Mesenteric fat pad (tissue), 1 donor: ENCODE measurements at regions not wholly inside any gene's neighbourhood (a gene's known extent, or its start where the extent isn't known, plus 50 kb on each side); places are given as distances from the start of the nearest gene placed in this dataset.

Experiments used
- DNase-seq: peaks from one replicate; pipeline ENCODE4 v3.0.0-alpha.2; 2020; ENCODE audit warnings: low spot score
- donor health status: DM: yes; HTN: yes; CAD: no.

DNA sequence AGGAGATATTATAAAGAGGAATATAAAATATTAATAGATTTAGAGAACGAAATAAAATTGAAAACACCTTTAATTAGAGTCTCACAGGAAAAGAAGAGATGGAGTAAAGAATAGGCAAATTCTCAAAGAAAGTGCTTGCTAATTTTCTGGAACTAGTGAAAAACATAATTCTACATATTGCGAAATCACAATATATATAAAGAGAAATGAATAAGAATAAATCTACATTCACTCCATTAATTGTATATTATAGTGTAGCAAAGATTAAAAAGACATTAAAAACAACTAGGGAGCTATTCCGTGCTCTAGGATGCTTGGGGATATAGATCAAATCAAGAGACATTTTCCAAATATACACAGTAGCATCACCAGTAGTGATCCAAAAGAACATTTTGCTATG lies 685.2 kb upstream of the NCAM2 start:
- DNase-seq: no peak

GRCh38 chr21:20315042-20315441 lies 683.2 kb upstream of the NCAM2 start:
- DNase-seq: no peak

DNA sequence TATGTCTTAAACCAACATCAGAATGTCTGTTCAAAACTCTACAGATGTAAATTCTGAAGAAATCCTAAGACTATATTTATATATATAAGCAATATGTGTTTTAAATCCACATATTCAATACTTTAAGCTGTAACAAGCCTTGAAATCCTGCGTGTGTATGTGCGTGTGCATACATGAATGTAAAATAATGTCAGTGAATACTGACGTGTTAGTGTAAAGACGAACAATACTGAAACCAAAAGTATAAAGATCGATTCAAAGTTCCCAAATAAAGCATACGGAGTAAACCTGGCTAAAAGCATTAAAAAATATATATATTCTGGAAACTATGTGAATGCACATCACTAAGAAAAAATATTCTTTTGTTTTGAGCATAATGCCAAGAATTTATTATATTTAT lies 668.6 kb upstream of the NCAM2 start:
- DNase-seq: no peak

DNA sequence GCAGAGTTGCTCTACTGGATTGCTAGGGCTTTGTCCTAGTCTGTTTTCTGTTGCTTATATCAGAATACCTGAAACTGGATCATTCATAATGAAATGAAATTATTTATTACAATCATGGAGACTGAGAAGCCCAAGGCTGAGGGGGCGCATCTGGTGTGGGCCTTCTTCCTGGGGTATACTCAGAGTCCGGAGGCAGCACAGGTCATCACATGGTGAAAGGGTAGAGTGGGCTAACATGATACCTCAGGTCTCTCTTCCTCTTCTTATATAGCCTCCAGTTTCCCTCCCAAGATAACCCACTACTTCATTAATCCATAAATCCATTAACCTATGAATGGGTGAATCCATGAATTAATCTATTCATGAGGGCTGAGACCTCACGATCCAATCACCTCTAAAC lies 667.6 kb upstream of the NCAM2 start:
- no peak for DNase-seq

DNA sequence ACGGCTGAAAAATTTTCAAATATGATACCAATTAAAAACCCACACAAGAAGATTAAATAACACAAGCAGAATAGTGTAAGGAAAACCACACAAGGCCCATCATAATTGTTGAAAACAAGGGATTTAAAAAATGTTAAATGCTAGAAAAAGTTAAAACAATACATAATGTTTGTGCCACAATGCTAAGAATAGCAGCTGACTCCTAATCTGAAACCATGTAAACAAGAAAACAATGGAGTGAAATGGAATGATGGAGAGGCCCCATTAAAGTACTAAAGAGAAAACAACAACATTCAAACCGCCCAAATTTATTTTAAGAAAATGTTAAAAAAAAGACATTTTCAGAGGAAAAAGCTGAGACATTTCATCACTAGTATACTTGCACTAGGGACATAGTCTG lies 663.6 kb upstream of the NCAM2 start:
- no peak for DNase-seq

- no peak for DNase-seq
Observed at GRCh38 chr21:20341431-20341830, 656.8 kb upstream of the NCAM2 start.

- no peak for DNase-seq
Observed at GRCh38 chr21:20343186-20343585, 655.0 kb upstream of the NCAM2 start.

GRCh38 chr21:20351138-20351537 lies 647.1 kb upstream of the NCAM2 start:
- DNase-seq: no peak

- DNase-seq: no peak
Observed at GRCh38 chr21:20353351-20353750, 644.9 kb upstream of the NCAM2 start.

- no peak for DNase-seq
Observed at GRCh38 chr21:20373031-20373430, 625.2 kb upstream of the NCAM2 start.

GRCh38 chr21:20377250-20377649 lies 621.0 kb upstream of the NCAM2 start:
- DNase-seq: no peak

GRCh38 chr21:20388400-20388799 lies 609.8 kb upstream of the NCAM2 start:
- DNase-seq: no peak

GRCh38 chr21:20396798-20397197 lies 601.4 kb upstream of the NCAM2 start:
- DNase-seq: no peak

GRCh38 chr21:20404915-20405314 lies 593.3 kb upstream of the NCAM2 start:
- DNase-seq: no peak

DNA sequence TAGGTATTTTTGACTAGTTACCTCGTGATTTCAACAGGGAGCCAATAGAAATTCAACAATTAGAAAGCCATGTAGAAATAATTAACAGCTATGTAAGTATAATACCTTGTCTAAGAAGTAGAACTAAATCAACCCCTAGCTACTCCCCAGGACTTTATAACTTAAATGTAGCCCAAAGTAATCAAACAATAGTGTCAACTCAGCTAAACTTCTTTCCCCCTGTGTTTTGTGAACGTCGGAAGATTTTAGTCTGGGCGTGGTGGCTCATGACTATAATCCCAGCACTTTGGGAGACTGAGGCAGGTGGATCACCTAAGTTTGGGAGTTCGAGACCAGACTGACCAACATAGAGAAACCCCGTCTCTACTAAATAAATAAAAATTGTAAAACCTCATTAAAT lies 579.9 kb upstream of the NCAM2 start:
- no peak for DNase-seq

GRCh38 chr21:20419772-20420171 lies 578.4 kb upstream of the NCAM2 start:
- no peak for DNase-seq

DNA sequence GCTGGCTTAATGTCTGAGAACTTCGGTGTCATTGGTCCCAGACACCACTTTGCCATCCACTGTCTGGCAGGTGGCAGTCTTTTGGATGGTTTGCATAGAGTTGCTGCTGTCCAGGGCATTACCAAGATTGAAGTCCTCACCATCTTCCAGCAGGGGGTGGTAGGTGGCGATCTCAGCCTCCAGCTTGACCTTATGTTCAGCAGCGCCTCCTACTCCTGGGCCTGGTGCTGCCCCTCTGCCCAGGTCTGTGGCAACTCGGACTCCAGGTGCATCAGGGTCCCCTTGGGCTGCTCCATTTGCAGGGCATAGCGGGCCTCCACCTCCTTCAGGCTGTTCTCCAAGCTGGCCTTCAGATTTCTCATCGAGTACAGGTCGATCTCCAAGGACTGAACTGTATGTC lies 573.3 kb upstream of the NCAM2 start:
- no peak for DNase-seq

DNA sequence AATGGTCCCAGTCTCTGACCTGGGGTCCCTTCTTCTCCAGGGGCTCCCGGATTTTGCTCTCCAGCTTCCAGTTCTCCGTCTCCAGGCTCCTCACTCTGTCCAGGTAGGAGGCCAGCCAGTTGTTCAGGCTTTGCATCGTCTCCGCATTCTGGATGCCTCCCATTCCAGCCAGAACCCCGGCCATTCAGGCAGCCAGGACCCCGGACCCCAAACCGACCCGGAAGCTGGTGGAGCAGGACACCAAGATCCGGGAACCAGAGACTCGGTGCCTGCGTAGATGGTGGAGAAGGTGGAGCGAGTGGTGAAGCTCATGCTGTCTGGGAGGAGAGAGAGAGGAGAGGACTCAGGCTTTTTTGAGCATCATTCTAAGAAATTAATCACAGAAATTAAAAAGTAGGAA lies 572.4 kb upstream of the NCAM2 start:
- no peak for DNase-seq

DNA sequence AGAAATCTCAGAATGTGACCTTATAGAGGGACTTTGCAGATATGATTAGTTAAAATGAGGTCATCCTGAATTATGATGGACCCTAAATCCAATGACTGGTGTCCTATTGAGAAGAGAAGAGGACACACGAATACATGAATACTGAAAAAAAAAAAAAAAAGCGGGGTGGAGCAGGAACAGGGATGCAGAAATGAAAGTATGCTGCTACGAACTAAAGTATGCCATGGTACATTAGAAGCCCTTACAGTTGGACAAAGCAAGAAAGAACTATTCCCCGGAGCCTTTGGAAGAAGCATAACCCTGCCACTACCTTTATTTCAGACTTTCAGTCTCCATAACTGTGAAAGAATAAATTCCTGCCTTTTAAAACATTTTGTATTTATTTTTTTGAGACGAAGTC lies 557.9 kb upstream of the NCAM2 start:
- DNase-seq: no peak

- no peak for DNase-seq
Observed at GRCh38 chr21:20443558-20444155, 554.6 kb upstream of the NCAM2 start.

GRCh38 chr21:20445971-20446370 lies 552.2 kb upstream of the NCAM2 start:
- DNase-seq: no peak

DNA sequence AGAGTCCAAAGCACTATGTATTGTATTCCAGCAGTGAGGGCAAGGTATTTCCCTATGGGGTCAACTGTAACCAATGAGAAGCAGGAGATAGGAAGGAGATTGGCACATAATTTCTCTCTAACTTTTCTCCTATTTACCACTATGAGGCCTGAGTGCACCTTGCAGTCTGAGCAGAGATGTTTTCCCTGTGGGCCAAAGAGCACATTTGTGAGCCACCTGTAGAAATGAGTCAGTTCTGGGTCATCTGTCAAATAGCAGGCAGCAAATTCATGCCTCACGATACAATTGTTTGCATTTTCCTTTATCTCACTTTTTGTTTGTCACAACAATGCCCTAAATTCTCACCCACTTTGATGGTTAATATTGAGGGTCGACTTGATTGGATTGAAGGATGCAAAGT lies 547.2 kb upstream of the NCAM2 start:
- DNase-seq: no peak

DNA sequence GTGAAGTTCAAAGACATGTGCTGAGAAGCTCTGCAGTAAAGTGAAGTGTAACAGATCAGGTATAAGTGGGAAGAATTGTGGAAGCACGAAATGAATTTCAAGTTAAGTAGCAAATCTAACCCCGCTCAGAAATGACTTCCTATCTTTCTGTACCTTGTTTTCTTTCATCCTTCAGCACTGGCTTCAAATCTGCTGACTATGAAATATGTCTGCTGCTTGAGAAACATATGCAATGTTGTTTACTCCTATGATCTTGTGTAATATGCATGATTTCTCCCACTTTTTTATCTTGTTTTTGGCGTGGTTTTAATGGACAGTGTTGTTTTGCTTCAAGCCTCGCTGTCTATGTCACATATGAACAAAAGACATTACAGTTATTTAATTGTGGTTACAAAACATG lies 545.3 kb upstream of the NCAM2 start:
- no peak for DNase-seq

DNA sequence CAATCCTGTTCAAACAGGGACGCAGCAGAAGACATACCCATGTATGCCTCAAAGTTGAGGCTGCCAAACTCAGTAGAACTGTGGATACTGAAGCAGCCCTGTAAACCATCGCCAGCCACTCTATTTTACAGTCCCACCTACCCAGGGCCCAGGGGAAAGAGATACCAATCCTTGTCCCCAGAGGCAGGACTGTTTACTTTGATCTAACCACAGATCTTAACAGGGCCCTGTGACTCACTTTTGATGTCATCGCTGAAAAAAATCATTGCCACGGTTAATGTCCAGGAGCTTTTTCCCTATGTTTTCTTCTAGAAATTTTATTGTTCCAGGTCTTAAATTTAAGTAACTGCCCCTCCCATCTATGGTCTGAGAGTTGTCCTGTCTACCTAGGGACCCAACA lies 538.4 kb upstream of the NCAM2 start:
- no peak for DNase-seq
